Ishikawa (cell line): ENCODE measurements at regions not wholly inside any gene's neighbourhood (a gene's known extent, or its start where the extent isn't known, plus 50 kb on each side); places are given as distances from the start of the nearest gene placed in this dataset.

Source experiments
- CEBPB ChIP-seq: IDR thresholded peaks from 2 replicates; pipeline ENCODE4 v1.6.1; 2012
- CREB1 ChIP-seq: IDR thresholded peaks from 2 replicates; pipeline ENCODE4 v1.6.1; 2012; ENCODE audit warnings: low read depth
- EGR1 ChIP-seq: IDR thresholded peaks from 2 replicates; pipeline ENCODE4 v1.6.1; 2012
- EP300 ChIP-seq: IDR thresholded peaks from 2 replicates; pipeline ENCODE4 v1.6.1; 2012; ENCODE audit warnings: borderline replicate concordance
- FOXM1 ChIP-seq: IDR thresholded peaks from 2 replicates; pipeline ENCODE4 v1.6.1; 2012; ENCODE audit warnings: low read depth, borderline replicate concordance
- NFIC ChIP-seq: IDR thresholded peaks from 2 replicates; pipeline ENCODE4 v1.6.1; 2012
- RAD21 ChIP-seq: IDR thresholded peaks from 2 replicates; pipeline ENCODE4 v1.6.1; 2012; ENCODE audit warnings: low read depth
- TAF1 ChIP-seq: IDR thresholded peaks from 2 replicates; pipeline ENCODE4 v1.6.1; 2012; ENCODE audit warnings: low read depth, mild to moderate bottlenecking
- TCF12 ChIP-seq: IDR thresholded peaks from 2 replicates; pipeline ENCODE4 v1.6.1; 2012; ENCODE audit warnings: low read depth
- TEAD4 ChIP-seq: IDR thresholded peaks from 2 replicates; pipeline ENCODE4 v1.6.1; 2012
- YY1 ChIP-seq: IDR thresholded peaks from 2 replicates; pipeline ENCODE4 v1.6.1; 2012; ENCODE audit warnings: low read depth
- ZBTB7A ChIP-seq: IDR thresholded peaks from 2 replicates; pipeline ENCODE4 v1.6.1; 2012; ENCODE audit warnings: low read depth
- TF ChIP-seq, protein P1 (sequence below): IDR thresholded peaks from 2 replicates; pipeline ENCODE4 v1.6.1; 2012
- TF ChIP-seq, protein P2 (sequence below): IDR thresholded peaks from 2 replicates; pipeline ENCODE4 v1.6.1; 2012; ENCODE audit warnings: low read depth, mild to moderate bottlenecking
- TF ChIP-seq, protein P3 (sequence below): IDR thresholded peaks from 2 replicates; pipeline ENCODE4 v1.6.1; 2012

DNA sequence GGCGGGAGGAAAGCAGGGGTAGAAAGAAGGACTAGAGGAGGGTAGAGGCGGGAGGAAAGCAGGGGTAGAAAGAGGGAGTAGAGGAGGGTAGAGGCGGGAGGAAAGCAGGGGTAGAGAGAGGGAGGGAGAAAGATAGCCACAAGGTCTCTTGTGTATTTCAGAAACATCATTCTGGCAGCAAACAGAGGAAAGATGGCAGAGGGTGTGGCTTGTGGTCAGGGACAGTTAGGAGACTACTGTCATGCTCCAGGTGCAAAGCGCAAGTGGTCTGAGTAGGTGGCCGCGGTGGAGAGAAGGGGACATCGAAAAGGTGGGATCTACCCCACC, 82.4 kb upstream of the TAF1B start:
- TF ChIP-seq RAD21 (no peak), CREB1 (no peak), EGR1 (no peak), CEBPB (no peak), YY1 (no peak), EP300 (no peak)
- TF ChIP-seq, protein P1, sequence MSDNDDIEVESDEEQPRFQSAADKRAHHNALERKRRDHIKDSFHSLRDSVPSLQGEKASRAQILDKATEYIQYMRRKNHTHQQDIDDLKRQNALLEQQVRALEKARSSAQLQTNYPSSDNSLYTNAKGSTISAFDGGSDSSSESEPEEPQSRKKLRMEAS: no peak

DNA sequence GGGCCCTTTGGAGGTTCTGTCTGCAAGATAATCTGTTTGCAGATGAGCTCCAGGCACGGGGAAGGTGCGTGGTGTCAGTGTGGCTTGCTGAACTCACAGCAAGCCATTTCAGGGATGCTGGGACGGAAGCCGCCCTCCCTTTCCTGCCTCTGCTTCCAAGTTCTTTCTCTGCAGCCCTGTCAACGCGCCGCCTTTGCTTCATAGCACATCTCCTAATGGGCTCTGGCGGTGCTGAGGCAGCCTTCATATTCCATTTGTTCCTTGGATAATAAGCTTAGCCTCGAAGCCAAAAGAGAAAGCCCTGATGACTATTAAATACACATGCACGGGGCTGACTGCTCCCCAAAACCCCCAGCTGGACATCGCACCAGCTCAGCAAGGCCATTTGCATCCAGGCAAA, 81.7 kb upstream of the TAF1B start:
- TF ChIP-seq ZBTB7A: no peak
- TF ChIP-seq, protein P2, sequence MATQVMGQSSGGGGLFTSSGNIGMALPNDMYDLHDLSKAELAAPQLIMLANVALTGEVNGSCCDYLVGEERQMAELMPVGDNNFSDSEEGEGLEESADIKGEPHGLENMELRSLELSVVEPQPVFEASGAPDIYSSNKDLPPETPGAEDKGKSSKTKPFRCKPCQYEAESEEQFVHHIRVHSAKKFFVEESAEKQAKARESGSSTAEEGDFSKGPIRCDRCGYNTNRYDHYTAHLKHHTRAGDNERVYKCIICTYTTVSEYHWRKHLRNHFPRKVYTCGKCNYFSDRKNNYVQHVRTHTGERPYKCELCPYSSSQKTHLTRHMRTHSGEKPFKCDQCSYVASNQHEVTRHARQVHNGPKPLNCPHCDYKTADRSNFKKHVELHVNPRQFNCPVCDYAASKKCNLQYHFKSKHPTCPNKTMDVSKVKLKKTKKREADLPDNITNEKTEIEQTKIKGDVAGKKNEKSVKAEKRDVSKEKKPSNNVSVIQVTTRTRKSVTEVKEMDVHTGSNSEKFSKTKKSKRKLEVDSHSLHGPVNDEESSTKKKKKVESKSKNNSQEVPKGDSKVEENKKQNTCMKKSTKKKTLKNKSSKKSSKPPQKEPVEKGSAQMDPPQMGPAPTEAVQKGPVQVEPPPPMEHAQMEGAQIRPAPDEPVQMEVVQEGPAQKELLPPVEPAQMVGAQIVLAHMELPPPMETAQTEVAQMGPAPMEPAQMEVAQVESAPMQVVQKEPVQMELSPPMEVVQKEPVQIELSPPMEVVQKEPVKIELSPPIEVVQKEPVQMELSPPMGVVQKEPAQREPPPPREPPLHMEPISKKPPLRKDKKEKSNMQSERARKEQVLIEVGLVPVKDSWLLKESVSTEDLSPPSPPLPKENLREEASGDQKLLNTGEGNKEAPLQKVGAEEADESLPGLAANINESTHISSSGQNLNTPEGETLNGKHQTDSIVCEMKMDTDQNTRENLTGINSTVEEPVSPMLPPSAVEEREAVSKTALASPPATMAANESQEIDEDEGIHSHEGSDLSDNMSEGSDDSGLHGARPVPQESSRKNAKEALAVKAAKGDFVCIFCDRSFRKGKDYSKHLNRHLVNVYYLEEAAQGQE: no peak
- TF ChIP-seq, protein P3, sequence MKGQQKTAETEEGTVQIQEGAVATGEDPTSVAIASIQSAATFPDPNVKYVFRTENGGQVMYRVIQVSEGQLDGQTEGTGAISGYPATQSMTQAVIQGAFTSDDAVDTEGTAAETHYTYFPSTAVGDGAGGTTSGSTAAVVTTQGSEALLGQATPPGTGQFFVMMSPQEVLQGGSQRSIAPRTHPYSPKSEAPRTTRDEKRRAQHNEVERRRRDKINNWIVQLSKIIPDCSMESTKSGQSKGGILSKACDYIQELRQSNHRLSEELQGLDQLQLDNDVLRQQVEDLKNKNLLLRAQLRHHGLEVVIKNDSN: no peak
- no peak for TF ChIP-seq NFIC
- no peak for TF ChIP-seq EGR1
- TF ChIP-seq RAD21: no peak
- no peak for TF ChIP-seq YY1
- no peak for TF ChIP-seq TCF12
- TF ChIP-seq, protein P1: no peak
- no peak for TF ChIP-seq CREB1
- TF ChIP-seq TEAD4: no peak
- no peak for TF ChIP-seq TAF1
- no peak for TF ChIP-seq CEBPB
- TF ChIP-seq FOXM1: no peak
- TF ChIP-seq EP300: no peak

DNA sequence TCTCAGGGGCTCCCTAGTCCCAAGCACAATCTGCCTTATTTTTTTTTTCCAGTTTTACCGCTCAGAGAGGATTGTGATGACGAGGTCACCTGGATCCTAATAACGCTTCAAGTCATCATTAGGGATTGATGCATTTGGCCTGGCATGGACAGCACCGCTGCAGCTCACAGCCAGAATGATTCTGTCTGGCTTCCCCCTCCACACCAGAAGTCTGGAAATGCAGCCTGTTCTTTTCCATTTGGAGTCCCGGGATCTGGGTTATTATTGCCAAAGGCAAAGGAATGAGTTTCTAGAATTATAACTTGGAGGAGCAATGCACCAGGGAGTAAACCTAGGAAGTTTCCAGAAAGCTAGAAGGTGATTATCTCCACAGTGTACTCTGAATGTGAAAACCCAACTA, 81.1 kb upstream of the TAF1B start:
- TF ChIP-seq, protein P1: no peak
- no peak for TF ChIP-seq RAD21
- no peak for TF ChIP-seq TAF1
- TF ChIP-seq CREB1: no peak
- TF ChIP-seq CEBPB: no peak
- TF ChIP-seq TCF12: no peak
- TF ChIP-seq, protein P2: no peak
- no peak for TF ChIP-seq FOXM1
- TF ChIP-seq EGR1: no peak
- TF ChIP-seq, protein P3: no peak
- no peak for TF ChIP-seq ZBTB7A
- TF ChIP-seq TEAD4: no peak
- TF ChIP-seq YY1: no peak
- no peak for TF ChIP-seq EP300
- TF ChIP-seq NFIC: no peak

DNA sequence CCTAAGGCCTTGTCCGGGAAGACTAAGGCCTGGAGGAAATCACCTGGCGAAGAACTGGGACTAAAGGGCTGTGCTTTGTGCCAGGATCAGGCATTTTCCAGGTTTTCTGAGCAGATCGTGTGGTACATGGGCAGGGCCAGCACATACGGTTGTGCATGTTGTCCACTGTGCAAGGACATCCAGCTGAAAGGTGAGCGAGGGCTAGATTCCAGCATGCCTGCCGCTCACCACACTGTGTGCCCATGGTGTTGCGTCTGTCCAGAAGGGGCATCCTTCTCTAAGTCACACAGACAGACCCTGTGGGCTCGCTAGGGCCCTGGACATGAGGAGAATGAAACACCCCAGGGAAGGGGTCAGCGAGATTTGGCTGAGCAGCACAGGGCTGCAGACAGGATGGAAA, 80.3 kb upstream of the TAF1B start:
- no peak for TF ChIP-seq TAF1
- TF ChIP-seq EGR1: no peak
- no peak for TF ChIP-seq NFIC
- TF ChIP-seq, protein P1: no peak
- TF ChIP-seq RAD21: no peak
- TF ChIP-seq TEAD4: no peak
- no peak for TF ChIP-seq ZBTB7A
- TF ChIP-seq, protein P3: no peak
- no peak for TF ChIP-seq CEBPB
- no peak for TF ChIP-seq TCF12
- TF ChIP-seq, protein P2: no peak
- no peak for TF ChIP-seq CREB1
- TF ChIP-seq EP300: no peak
- no peak for TF ChIP-seq FOXM1
- TF ChIP-seq YY1: no peak
